ENCODE measurements at regions not wholly inside any gene's neighbourhood (a gene's known extent, or its start where the extent isn't known, plus 50 kb on each side); places are given as distances from the start of the nearest gene placed in this dataset.
"Not testable (repeated sequence)": the region's sequence is repeated elsewhere in the genome, so short reads cannot be mapped to it uniquely, and the experiment has no call there.

- DNase-seq = no peak
Measured at GRCh38 chr16:59111280-59111679, 377.2 kb upstream of the GOT2 start.

GRCh38 chr16:59108374-59108773 lies 374.3 kb upstream of the GOT2 start:
- DNase-seq = no peak

GRCh38 chr16:59096682-59097081 lies 362.6 kb upstream of the GOT2 start:
- not testable (repeated sequence) for DNase-seq

GRCh38 chr16:59090541-59090940 lies 356.4 kb upstream of the GOT2 start:
- no peak for DNase-seq

- no peak for DNase-seq
Measured at GRCh38 chr16:59088431-59088830, 354.3 kb upstream of the GOT2 start.

GRCh38 chr16:59087641-59088040 lies 353.5 kb upstream of the GOT2 start:
- no peak for DNase-seq

GRCh38 chr16:59067205-59067604 lies 333.1 kb upstream of the GOT2 start:
- no peak for DNase-seq

GRCh38 chr16:59060207-59060606 lies 326.1 kb upstream of the GOT2 start:
- no peak for DNase-seq

- no peak for DNase-seq
Measured at GRCh38 chr16:59058250-59058649, 324.1 kb upstream of the GOT2 start.

- no peak for DNase-seq
Measured at GRCh38 chr16:59053911-59054310, 319.8 kb upstream of the GOT2 start.

- no peak for DNase-seq
Measured at GRCh38 chr16:59052231-59052630, 318.1 kb upstream of the GOT2 start.

- no peak for DNase-seq
Measured at GRCh38 chr16:59048876-59049275, 314.8 kb upstream of the GOT2 start.

GRCh38 chr16:59047114-59047513 lies 313.0 kb upstream of the GOT2 start:
- no peak for DNase-seq

- DNase-seq = no peak
Measured at GRCh38 chr16:59046335-59046734, 312.2 kb upstream of the GOT2 start.

GRCh38 chr16:59045501-59045900 lies 311.4 kb upstream of the GOT2 start:
- DNase-seq = no peak

GRCh38 chr16:59044616-59045015 lies 310.5 kb upstream of the GOT2 start:
- no peak for DNase-seq

GRCh38 chr16:59042301-59042700 lies 308.2 kb upstream of the GOT2 start:
- DNase-seq = no peak

GRCh38 chr16:59039066-59039720 lies 305.1 kb upstream of the GOT2 start:
- no peak for DNase-seq

GRCh38 chr16:59030923-59031485 lies 296.9 kb upstream of the GOT2 start:
- no peak for DNase-seq

GRCh38 chr16:59021751-59022150 lies 287.6 kb upstream of the GOT2 start:
- no peak for DNase-seq

- no peak for DNase-seq
Measured at GRCh38 chr16:59013930-59014329, 279.8 kb upstream of the GOT2 start.

GRCh38 chr16:58999762-59000161 lies 265.6 kb upstream of the GOT2 start:
- no peak for DNase-seq

- not testable (repeated sequence) for DNase-seq
Measured at GRCh38 chr16:58992755-58993154, 258.6 kb upstream of the GOT2 start.

- not testable (repeated sequence) for DNase-seq
Measured at GRCh38 chr16:58983181-58983965, 249.3 kb upstream of the GOT2 start.
